Transverse colon (tissue), 4 donors: ENCODE measurements at regions not wholly inside any gene's neighbourhood (a gene's known extent, or its start where the extent isn't known, plus 50 kb on each side); places are given as distances from the start of the nearest gene placed in this dataset.

Source experiments
- DNase-seq: peaks from one replicate; pipeline ENCODE4 v3.0.0-alpha.2; 2019
- H3K27ac ChIP-seq, 4 donors: fragments of 200-600 bp; sonication (generic); 2 replicates each; pipeline ENCODE4 v1.5.1; 2016 to 2018; ENCODE audit warnings: inconsistent platforms in 4 of 4
- H3K27me3 ChIP-seq: fragments of 200-600 bp; sonication (generic); 2 replicates; pipeline ENCODE4 v1.5.1; 2017; ENCODE audit warnings: inconsistent platforms
- H3K36me3 ChIP-seq, 4 donors: fragments of 200-600 bp; sonication (generic); 2 replicates each; pipeline ENCODE4 v1.5.1; 2017 to 2019; ENCODE audit warnings: inconsistent platforms in 4 of 4
- H3K4me1 ChIP-seq, 4 donors: fragments of 200-600 bp; sonication (generic); 2 replicates each; pipeline ENCODE4 v1.5.1; 2017 to 2020; ENCODE audit warnings: inconsistent platforms in 4 of 4
- H3K4me3 ChIP-seq, 4 donors: fragments of 200-600 bp; sonication (generic); 1 replicate in 1 of 4; 2 replicates in 3 of 4; pipeline versions ENCODE4 v1.5.1 to v1.6.1; 2017 to 2019; ENCODE audit warnings: inconsistent platforms in 4 of 4
- H3K9me3 ChIP-seq, 2 donors: fragments of 200-600 bp; sonication (generic); 2 replicates each; pipeline ENCODE4 v1.5.1; 2017 to 2019; ENCODE audit warnings: inconsistent platforms in 2 of 2
- EP300 ChIP-seq: sonication (generic); formaldehyde crosslinking; IDR thresholded peaks from one replicate; pipeline ENCODE4 v1.6.1; 2017; ENCODE audit warnings: antibody characterized with exemption, low read depth
- POLR2A ChIP-seq: fragments of 450-650 bp; IDR thresholded peaks from one replicate; pipeline ENCODE4 v1.6.1; 2016; ENCODE audit warnings: antibody characterized with exemption, mild to moderate bottlenecking, moderate library complexity
- POLR2AphosphoS5 ChIP-seq, 3 donors: sonication (generic); formaldehyde crosslinking; IDR thresholded peaks; one replicate each; pipeline ENCODE4 v1.6.1; 2016; ENCODE audit warnings: antibody characterized with exemption in 3 of 3
- WGBS, 2 donors: methylation state at CpG; one replicate each; pipeline ENCODE4 v1.1.5; 2018; ENCODE audit warnings: low coverage in 1 of 2; 5-methylcytosine and 5-hydroxymethylcytosine counted together
- in situ Hi-C, 4 donors: fragments of 200-750 bp; cut with MboI; loops; one replicate each; pipeline versions ENCODE4 v1.15.0 to v1.15.1; 2017; ENCODE audit warnings: low sequenced_read_pairs in 3 of 4, low pct_ligation_motif_present in 1 of 4, low pct_unique_long_range_greater_than_20kb in 1 of 4
- intact Hi-C: fragments of 100-400 bp; cut with DNase I; formaldehyde crosslinking; loops from one replicate; pipeline ENCODE4 v1.15.1; 2023; ENCODE audit warnings: low total_unique reads
- TF ChIP-seq, protein P1 (sequence below), 5 experiments: fragments of 200-600 bp in 3 of 5; fragments of 450-650 bp in 2 of 5; sonication (generic) in 3 of 5; IDR thresholded peaks; 1 replicate in 2 of 5; 2 replicates in 3 of 5; pipeline ENCODE4 v1.5.1; 2016 to 2017; ENCODE audit warnings: antibody characterized with exemption in 5 of 5, inconsistent platforms in 3 of 5, mild to moderate bottlenecking in 2 of 5, moderate library complexity in 1 of 5

DNA sequence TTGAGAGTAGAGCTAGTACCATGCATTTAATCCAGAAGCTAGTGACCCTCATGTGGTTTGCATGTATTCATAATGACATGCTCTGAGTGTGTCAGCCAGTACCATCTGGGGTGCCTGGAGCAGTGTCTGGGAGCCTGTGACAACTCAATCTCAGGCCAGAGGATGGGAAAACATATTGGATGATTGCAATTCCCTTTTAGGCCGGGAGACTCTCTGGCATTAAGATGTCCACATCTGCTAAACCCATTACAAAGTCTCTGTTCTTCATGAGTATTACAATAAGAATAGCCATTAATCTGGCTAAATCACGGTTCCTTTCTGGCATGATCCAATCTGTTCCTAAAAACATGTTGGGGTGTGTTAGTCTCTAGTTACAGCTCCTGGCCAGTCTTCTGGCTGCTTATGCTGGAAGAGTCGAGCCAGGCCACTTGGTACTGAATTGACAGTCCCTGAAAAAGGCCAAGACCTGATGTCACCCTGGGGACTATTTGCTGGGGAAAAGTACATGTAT lies 475.7 kb downstream of the ENC1 start:
- Histone ChIP-seq H3K4me1 (peaks cover 0 to 10% (median 2%) of the 10 kb centered on the region in 4 donors), H3K9me3 (no peaks in the 10 kb centered on the region), H3K36me3 (no peaks in the 10 kb centered on the region), H3K27ac (no peak overlapping the region), H3K27me3 (no peaks in the 10 kb centered on the region), H3K4me3 (no peak overlapping the region)
- intact Hi-C loops = no loop called here
- TF ChIP-seq, protein P1, sequence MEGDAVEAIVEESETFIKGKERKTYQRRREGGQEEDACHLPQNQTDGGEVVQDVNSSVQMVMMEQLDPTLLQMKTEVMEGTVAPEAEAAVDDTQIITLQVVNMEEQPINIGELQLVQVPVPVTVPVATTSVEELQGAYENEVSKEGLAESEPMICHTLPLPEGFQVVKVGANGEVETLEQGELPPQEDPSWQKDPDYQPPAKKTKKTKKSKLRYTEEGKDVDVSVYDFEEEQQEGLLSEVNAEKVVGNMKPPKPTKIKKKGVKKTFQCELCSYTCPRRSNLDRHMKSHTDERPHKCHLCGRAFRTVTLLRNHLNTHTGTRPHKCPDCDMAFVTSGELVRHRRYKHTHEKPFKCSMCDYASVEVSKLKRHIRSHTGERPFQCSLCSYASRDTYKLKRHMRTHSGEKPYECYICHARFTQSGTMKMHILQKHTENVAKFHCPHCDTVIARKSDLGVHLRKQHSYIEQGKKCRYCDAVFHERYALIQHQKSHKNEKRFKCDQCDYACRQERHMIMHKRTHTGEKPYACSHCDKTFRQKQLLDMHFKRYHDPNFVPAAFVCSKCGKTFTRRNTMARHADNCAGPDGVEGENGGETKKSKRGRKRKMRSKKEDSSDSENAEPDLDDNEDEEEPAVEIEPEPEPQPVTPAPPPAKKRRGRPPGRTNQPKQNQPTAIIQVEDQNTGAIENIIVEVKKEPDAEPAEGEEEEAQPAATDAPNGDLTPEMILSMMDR (IDR thresholded peaks at IDR 0.05) = no peak
- TF ChIP-seq EP300 (no peak), POLR2A (no peak), POLR2AphosphoS5 (IDR thresholded peaks at IDR 0.05) (no peak)
- WGBS, 2 donors = 69 to 88% methylated on average over 1 to 3 of the region's 3 CpGs
- no peak for DNase-seq
- in situ Hi-C loops = no loop called here

DNA sequence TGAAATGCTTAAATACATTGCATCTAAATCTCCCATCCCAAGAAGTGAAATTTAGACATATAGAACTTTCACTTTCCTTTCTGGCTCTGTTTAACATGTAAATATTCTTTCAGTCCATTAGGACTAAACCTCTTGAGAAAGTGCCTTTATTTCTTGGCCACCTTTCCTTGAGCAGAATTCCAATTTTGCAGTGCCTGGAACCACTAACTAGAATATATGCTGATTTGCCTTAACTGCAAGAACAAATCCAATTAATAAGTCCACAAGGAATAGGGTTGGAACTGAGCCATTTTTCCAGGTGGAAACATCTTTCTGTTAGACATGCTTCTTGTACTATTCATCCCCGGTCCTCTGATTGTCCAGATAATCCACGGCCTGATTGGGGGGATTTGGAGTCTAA lies 478.0 kb downstream of the ENC1 start:
- intact Hi-C loops (no loop called here), in situ Hi-C loops (no loop called here)
- no peaks in the 10 kb centered on the region for H3K9me3 ChIP-seq
- WGBS, 2 donors = 37 to 47% methylated on average over 2 of the region's 2 CpGs
- no peak overlapping the region for H3K4me3 ChIP-seq
- DNase-seq = no peak
- no peak overlapping the region for H3K27ac ChIP-seq
- peaks cover 0 to 10% (median 0%) of the 10 kb centered on the region in 4 donors for H3K4me1 ChIP-seq
- TF ChIP-seq, protein P1 (IDR thresholded peaks at IDR 0.05) = no peak
- no peak for TF ChIP-seq EP300
- no peak for TF ChIP-seq POLR2A
- TF ChIP-seq POLR2AphosphoS5 (IDR thresholded peaks at IDR 0.05) = no peak
- no peaks in the 10 kb centered on the region for H3K36me3 ChIP-seq
- no peaks in the 10 kb centered on the region for H3K27me3 ChIP-seq

DNA sequence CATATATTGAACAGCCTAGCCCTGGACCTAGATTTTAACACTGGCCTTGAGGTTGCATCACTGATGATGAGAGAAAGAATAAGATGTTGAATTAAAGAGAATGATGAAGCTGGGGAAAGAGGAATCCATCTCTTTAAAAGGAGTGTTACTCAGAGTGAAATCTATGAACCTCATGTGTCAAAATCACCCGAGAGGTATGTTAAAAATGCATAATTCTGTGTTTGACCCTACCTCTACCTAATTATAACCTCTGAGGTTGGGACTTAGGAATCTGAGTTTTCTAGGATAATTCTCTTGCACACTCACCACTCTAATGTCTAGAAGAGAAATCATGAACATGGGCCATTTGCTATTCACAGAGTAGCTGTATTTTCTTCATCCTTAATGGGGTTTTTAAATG lies 479.4 kb downstream of the ENC1 start:
- WGBS, 2 donors = 75 to 77% methylated on average over 1 of the region's 1 CpG
- no peaks in the 10 kb centered on the region for H3K9me3 ChIP-seq
- no peaks in the 10 kb centered on the region for H3K27me3 ChIP-seq
- in situ Hi-C loops (no loop called here), intact Hi-C loops (no loop called here)
- H3K4me3 ChIP-seq = no peak overlapping the region
- TF ChIP-seq POLR2A (no peak), POLR2AphosphoS5 (IDR thresholded peaks at IDR 0.05) (no peak), EP300 (no peak)
- TF ChIP-seq, protein P1 (IDR thresholded peaks at IDR 0.05) = no peak
- no peak for DNase-seq
- H3K27ac ChIP-seq = no peak overlapping the region
- H3K4me1 ChIP-seq = peaks cover 0 to 6% (median 0%) of the 10 kb centered on the region in 4 donors
- H3K36me3 ChIP-seq = no peaks in the 10 kb centered on the region

DNA sequence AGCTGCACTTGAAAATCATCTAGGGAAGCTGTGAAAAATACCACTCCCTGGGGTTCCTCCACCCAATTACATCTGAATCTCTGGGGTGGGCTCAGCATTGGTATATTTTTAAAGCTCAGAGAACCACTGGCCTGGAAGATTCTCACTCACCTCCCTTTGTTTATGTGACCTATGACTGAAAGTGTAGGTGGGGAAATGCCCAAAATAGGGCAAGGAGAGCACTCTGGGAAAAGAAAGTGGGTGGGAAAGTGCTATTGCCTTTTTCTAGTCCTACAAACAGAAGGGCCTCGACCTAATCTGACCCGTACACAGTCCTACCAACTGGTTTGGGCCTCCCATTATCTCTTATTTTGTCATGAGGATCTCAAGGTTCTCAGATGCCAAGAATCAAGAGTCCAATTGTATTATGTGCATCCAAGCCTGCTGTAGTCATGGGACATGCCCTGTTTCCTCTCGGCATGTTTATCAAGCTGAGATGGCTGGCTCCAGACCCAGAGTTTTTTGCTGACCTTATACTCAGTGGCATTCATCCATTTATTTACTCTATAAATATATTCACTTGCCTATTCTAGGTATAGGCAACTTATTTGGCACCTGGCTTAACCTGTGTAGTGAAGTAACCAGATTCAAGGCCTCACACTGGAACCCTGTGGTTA lies 483.7 kb downstream of the ENC1 start:
- intact Hi-C loops = no loop called here
- Histone ChIP-seq H3K27me3 (no peaks in the 10 kb centered on the region), H3K9me3 (no peaks in the 10 kb centered on the region), H3K4me3 (no peak overlapping the region), H3K36me3 (no peaks in the 10 kb centered on the region), H3K4me1 (no peaks in the 10 kb centered on the region), H3K27ac (no peak overlapping the region)
- in situ Hi-C loops = no loop called here
- no peak for DNase-seq
- WGBS, 2 donors = 80% methylated on average over 1 to 3 of the region's 3 CpGs
- TF ChIP-seq POLR2A (no peak), POLR2AphosphoS5 (IDR thresholded peaks at IDR 0.05) (no peak), EP300 (no peak)
- TF ChIP-seq, protein P1 (IDR thresholded peaks at IDR 0.05) = no peak
